ENCODE measurements at regions not wholly inside any gene's neighbourhood (a gene's known extent, or its start where the extent isn't known, plus 50 kb on each side); places are given as distances from the start of the nearest gene placed in this dataset.

- DNase-seq (ENCODE audit: low read depth, low spot score): no peak
- H3K4me1 Mint-ChIP-seq: peaks cover 7% of the 10 kb centered on the region
- no peak overlapping the region for H3K27ac Mint-ChIP-seq (ENCODE audit: unreplicated experiment)
- TF ChIP-seq, protein P1, sequence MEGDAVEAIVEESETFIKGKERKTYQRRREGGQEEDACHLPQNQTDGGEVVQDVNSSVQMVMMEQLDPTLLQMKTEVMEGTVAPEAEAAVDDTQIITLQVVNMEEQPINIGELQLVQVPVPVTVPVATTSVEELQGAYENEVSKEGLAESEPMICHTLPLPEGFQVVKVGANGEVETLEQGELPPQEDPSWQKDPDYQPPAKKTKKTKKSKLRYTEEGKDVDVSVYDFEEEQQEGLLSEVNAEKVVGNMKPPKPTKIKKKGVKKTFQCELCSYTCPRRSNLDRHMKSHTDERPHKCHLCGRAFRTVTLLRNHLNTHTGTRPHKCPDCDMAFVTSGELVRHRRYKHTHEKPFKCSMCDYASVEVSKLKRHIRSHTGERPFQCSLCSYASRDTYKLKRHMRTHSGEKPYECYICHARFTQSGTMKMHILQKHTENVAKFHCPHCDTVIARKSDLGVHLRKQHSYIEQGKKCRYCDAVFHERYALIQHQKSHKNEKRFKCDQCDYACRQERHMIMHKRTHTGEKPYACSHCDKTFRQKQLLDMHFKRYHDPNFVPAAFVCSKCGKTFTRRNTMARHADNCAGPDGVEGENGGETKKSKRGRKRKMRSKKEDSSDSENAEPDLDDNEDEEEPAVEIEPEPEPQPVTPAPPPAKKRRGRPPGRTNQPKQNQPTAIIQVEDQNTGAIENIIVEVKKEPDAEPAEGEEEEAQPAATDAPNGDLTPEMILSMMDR (conservative IDR thresholded peaks at IDR 0.05): no peak
- no peaks in the 10 kb centered on the region for H3K36me3 Mint-ChIP-seq (ENCODE audit: low read depth)
- H3K27me3 Mint-ChIP-seq (ENCODE audit: low read depth): no peaks in the 10 kb centered on the region
- no peak overlapping the region for H3K4me3 Mint-ChIP-seq
- H3K9me3 Mint-ChIP-seq: no peaks in the 10 kb centered on the region
These were observed 564.6 kb downstream of the ETS1 start for GRCh38 chr11:128022761-128023160.

DNA sequence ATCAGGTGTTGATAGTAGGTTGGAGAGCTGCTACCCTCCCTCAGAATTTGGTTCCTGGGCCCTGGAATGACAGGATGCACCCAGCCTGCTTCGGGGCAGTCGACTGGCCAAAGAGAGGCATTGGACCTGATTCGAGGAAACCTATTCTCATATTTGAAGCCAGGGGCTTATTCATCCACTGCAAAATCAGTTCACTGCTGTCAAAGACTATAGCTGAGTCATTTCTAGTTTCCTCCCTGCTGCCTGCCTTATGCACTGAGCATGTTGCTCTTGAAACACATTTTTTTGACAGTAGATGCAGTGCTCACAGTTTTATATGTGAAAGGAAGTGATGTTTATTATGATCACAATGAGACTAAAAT lies 565.4 kb downstream of the ETS1 start:
- TF ChIP-seq, protein P1 (conservative IDR thresholded peaks at IDR 0.05): no peak
- H3K4me3 Mint-ChIP-seq: no peak overlapping the region
- DNase-seq (ENCODE audit: low read depth, low spot score): no peak
- peaks cover 7% of the 10 kb centered on the region for H3K4me1 Mint-ChIP-seq
- H3K9me3 Mint-ChIP-seq: no peaks in the 10 kb centered on the region
- no peaks in the 10 kb centered on the region for H3K27me3 Mint-ChIP-seq (ENCODE audit: low read depth)
- H3K27ac Mint-ChIP-seq (ENCODE audit: unreplicated experiment): no peak overlapping the region
- H3K36me3 Mint-ChIP-seq (ENCODE audit: low read depth): no peaks in the 10 kb centered on the region

GRCh38 chr11:128021349-128022006 lies 565.9 kb downstream of the ETS1 start:
- Mint-ChIP-seq H3K4me3 (no peak overlapping the region), H3K9me3 (no peaks in the 10 kb centered on the region), H3K36me3 (ENCODE audit: low read depth) (no peaks in the 10 kb centered on the region), H3K4me1 (peaks cover 4% of the 10 kb centered on the region), H3K27me3 (ENCODE audit: low read depth) (no peaks in the 10 kb centered on the region), H3K27ac (ENCODE audit: unreplicated experiment) (no peak overlapping the region)
- no peak for DNase-seq (ENCODE audit: low read depth, low spot score)
- TF ChIP-seq, protein P1 (conservative IDR thresholded peaks at IDR 0.05): peak; percentile 64

DNA sequence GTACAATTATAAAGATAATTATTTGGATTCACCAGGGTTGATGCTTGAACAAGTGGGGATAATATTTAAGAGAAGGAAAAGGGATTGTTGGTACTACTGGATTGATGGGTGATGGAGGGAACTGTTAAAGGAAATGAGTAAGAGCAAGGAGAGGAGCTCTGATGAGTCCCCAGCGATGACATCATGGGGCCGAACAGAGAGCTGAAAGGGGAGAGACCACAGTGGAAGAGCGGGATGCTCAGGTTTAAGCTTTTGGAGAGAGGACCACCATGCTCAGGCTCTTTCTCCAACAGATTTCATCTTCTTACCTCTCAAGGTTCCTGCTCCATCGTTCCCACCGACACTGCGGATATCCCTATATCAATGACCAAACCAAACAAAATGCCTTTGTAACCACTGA lies 568.7 kb downstream of the ETS1 start:
- TF ChIP-seq, protein P1 (conservative IDR thresholded peaks at IDR 0.05): no peak
- H3K9me3 Mint-ChIP-seq: no peaks in the 10 kb centered on the region
- no peaks in the 10 kb centered on the region for H3K36me3 Mint-ChIP-seq (ENCODE audit: low read depth)
- no peak overlapping the region for H3K27ac Mint-ChIP-seq (ENCODE audit: unreplicated experiment)
- H3K4me3 Mint-ChIP-seq: no peak overlapping the region
- peaks cover 3% of the 10 kb centered on the region for H3K4me1 Mint-ChIP-seq
- H3K27me3 Mint-ChIP-seq (ENCODE audit: low read depth): no peaks in the 10 kb centered on the region
- DNase-seq (ENCODE audit: low read depth, low spot score): no peak

- Mint-ChIP-seq H3K9me3 (peaks cover 20% of the 10 kb centered on the region), H3K27ac (ENCODE audit: unreplicated experiment) (no peak overlapping the region), H3K27me3 (ENCODE audit: low read depth) (no peaks in the 10 kb centered on the region), H3K4me1 (peaks cover 8% of the 10 kb centered on the region), H3K4me3 (no peak overlapping the region), H3K36me3 (ENCODE audit: low read depth) (peaks cover 7% of the 10 kb centered on the region)
- TF ChIP-seq, protein P1 (conservative IDR thresholded peaks at IDR 0.05): no peak
- no peak for DNase-seq (ENCODE audit: low read depth, low spot score)
These were observed 581.8 kb downstream of the ETS1 start for GRCh38 chr11:128005562-128005961.

All from neural crest cell (in vitro differentiated cells).